GM10248 (cell line): ENCODE measurements at regions not wholly inside any gene's neighbourhood (a gene's known extent, or its start where the extent isn't known, plus 50 kb on each side); places are given as distances from the start of the nearest gene placed in this dataset.

Experiments used
- CTCF ChIA-PET: fragments of 300-600 bp; sonication (Branson Sonifier 250); formaldehyde crosslinking; extraction: SDS; loops from one replicate; lab custom pipeline; 2021; ENCODE audit warnings: antibody characterized with exemption; lab: Yijun Ruan, JAX
- POLR2A ChIA-PET: fragments of 350-650 bp; sonication (Branson Sonifier 250); formaldehyde crosslinking; extraction: SDS; loops from one replicate; lab custom pipeline; 2020; ENCODE audit warnings: antibody characterized with exemption; lab: Yijun Ruan, JAX
- DNase-seq: peaks from one replicate; pipeline ENCODE4 v3.0.0; 2012; ENCODE audit errors: extremely low spot score
- TF ChIP-seq, protein P1 (sequence below): IDR thresholded peaks from 2 replicates; pipeline ENCODE4 v1.5.1; 2012; ENCODE audit warnings: mild to moderate bottlenecking, low read depth; ENCODE audit errors: extremely low read depth, missing control alignments, control extremely low read depth

DNA sequence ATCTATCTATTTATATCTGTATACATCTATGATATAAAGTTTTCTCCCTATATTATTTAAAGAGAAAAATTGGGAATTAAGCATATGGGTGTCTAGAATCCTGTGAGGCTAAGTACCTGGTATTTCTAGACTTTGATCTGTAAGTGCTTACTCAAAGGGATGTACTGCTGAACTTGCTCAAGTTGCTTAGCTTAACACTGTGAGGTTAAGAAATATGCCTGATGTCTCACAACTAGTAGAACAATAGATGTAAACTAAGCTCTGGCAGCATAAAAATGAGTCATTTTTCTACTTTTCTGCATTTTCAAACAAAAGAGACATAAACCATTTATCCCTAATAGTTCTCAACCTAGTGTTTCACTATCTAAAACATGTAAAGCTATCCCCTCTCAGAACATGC lies 744.4 kb upstream of the ANO3 start:
- ChIA-PET POLR2A (no interaction called here), CTCF (no interaction called here)
- TF ChIP-seq, protein P1, sequence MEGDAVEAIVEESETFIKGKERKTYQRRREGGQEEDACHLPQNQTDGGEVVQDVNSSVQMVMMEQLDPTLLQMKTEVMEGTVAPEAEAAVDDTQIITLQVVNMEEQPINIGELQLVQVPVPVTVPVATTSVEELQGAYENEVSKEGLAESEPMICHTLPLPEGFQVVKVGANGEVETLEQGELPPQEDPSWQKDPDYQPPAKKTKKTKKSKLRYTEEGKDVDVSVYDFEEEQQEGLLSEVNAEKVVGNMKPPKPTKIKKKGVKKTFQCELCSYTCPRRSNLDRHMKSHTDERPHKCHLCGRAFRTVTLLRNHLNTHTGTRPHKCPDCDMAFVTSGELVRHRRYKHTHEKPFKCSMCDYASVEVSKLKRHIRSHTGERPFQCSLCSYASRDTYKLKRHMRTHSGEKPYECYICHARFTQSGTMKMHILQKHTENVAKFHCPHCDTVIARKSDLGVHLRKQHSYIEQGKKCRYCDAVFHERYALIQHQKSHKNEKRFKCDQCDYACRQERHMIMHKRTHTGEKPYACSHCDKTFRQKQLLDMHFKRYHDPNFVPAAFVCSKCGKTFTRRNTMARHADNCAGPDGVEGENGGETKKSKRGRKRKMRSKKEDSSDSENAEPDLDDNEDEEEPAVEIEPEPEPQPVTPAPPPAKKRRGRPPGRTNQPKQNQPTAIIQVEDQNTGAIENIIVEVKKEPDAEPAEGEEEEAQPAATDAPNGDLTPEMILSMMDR: no peak
- DNase-seq: no peak

DNA sequence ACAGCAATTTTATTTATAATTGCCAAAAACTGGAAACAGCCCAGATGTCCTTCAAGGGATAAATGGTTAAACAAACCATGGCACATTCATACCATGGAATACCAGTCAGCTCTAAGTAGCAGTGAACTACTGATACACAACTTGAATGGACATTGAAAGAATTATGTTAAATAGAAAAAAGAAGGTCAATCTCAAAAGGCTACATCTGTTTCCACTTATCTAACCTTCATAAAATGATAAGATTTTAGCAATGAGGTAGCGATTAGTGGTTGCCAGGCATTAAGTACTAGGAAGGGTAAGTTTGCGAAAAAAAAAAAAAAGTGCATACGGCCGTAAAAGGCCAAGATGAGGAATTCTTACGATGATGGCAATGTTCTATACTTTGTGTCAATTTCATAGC lies 738.7 kb upstream of the ANO3 start:
- CTCF ChIA-PET: no interaction called here
- POLR2A ChIA-PET: no interaction called here
- DNase-seq: no peak
- TF ChIP-seq, protein P1: no peak

DNA sequence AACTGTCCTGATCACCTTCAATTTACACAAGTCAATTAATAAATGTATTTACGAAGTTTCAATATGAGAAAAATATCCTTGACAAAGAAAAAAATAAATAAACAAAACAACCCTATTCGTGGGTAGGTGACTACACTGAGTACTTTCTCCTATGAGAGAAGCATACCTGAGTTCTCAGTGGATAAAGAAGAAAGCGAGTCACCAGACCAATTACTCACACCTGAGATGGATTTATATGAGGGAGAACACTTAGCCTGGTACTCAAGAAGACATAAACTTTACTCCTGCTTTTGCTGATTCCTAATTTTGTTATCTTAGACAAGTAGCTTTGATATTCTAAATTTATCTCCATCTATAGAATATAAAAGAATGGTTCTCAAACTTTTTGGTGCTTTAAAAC lies 735.2 kb upstream of the ANO3 start:
- ChIA-PET CTCF (no interaction called here), POLR2A (no interaction called here)
- TF ChIP-seq, protein P1: no peak
- no peak for DNase-seq

DNA sequence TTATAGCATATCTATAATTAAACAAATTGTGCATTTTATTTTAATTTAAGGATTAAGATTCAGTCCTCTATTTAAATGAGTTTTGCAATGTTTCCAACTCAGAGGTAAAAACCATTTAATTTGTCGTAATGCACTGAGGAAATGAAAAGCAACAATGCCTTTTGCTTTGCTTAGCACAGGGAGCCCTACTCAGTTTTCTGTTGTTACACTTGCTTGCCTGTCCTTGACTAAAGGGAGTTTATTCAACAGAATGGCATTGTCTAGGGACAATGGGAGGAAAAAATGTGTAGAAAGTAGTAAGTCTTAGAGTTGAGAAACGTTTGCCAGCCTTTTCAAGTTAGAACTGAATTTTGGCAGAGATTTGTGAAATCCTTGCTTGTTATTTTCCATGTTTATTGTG lies 734.2 kb upstream of the ANO3 start:
- CTCF ChIA-PET: no interaction called here
- TF ChIP-seq, protein P1: no peak
- DNase-seq: no peak
- POLR2A ChIA-PET: no interaction called here

DNA sequence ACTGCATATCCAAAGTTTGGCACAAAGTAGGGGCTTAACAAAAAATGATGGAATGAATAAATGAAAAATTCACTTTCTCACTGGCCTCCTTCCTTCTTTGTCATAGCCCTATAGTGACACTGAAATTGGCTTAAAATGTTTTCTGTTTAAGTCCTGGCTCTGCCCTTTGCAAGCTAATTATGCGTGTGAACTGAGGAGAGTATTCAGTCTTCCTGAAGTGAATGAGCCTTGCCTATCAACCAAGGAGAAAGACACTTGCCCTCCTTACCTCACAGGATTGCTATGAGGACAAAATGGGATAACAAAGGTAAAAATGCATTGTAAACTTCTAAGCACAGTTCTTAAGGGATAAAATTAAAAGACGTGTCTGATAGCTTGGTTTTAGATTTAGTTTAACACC lies 729.8 kb upstream of the ANO3 start:
- DNase-seq: no peak
- TF ChIP-seq, protein P1: no peak
- ChIA-PET CTCF (no interaction called here), POLR2A (no interaction called here)

DNA sequence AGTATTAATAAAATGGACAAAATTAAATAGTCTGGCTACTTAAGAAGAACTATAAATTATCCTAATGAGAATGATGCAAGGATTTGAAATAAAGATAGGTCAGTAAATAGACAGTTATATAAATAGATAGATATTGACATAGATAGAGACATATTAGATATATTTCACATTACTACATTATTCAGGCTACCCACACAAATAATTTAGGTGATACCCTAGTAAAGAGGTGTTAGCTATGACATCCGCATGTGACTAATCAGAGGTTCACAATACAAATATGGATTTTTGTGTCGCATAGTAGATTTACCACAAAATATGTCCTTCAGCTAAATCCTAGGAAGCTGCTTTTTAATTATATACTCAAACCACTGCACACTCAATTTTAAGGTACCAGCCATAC lies 729.0 kb upstream of the ANO3 start:
- POLR2A ChIA-PET: no interaction called here
- CTCF ChIA-PET: no interaction called here

More for the DNA sequence above, 729.0 kb upstream of the ANO3 start:
- DNase-seq: no peak
- TF ChIP-seq, protein P1: no peak
